HepG2 (cell line): ENCODE measurements at regions not wholly inside any gene's neighbourhood (a gene's known extent, or its start where the extent isn't known, plus 50 kb on each side); places are given as distances from the start of the nearest gene placed in this dataset.
"Not testable (repeated sequence)": the region's sequence is repeated elsewhere in the genome, so short reads cannot be mapped to it uniquely, and the experiment has no call there.

Experiments
- BRCA1 ChIP-seq: sonication (generic); formaldehyde crosslinking; IDR thresholded peaks from 2 replicates; pipeline ENCODE4 v1.4.0; 2020; ENCODE audit warnings: missing genetic modification reagents
- CBFB ChIP-seq: sonication (generic); formaldehyde crosslinking; IDR thresholded peaks from 2 replicates; pipeline ENCODE4 v1.4.0; 2020; ENCODE audit warnings: missing genetic modification reagents
- EZH2 ChIP-seq: conservative IDR thresholded peaks from 2 replicates; pipeline ENCODE4 v1.6.1; 2012; ENCODE audit warnings: mild to moderate bottlenecking, low read depth, low read length, moderate library complexity
- HNRNPUL1 ChIP-seq: fragments of 200-400 bp; formaldehyde crosslinking; IDR thresholded peaks from 2 replicates; pipeline ENCODE4 v1.6.1; 2017; ENCODE audit warnings: low read depth, mild to moderate bottlenecking, low read length, moderate library complexity
- RELA ChIP-seq: sonication (generic); formaldehyde crosslinking; IDR thresholded peaks from 2 replicates; pipeline ENCODE4 v1.4.0; 2020; ENCODE audit warnings: missing genetic modification reagents
- RXRA ChIP-seq: sonication (generic); formaldehyde crosslinking; IDR thresholded peaks from 2 replicates; pipeline ENCODE4 v1.5.1; 2020; ENCODE audit warnings: missing genetic modification reagents
- SIN3A ChIP-seq: IDR thresholded peaks from 2 replicates; pipeline ENCODE4 v1.6.1; 2011; ENCODE audit warnings: low read depth, mild to moderate bottlenecking, control low read depth, low read length, borderline replicate concordance
- TAF1 ChIP-seq: sonication (generic); formaldehyde crosslinking; IDR thresholded peaks from 2 replicates; pipeline ENCODE4 v1.4.0; 2020; ENCODE audit warnings: missing genetic modification reagents
- ZFP36 ChIP-seq: fragments of 150-350 bp; IDR thresholded peaks from 2 replicates; pipeline ENCODE4 v1.6.1; 2018; ENCODE audit warnings: borderline replicate concordance, low read length, low read depth; ENCODE audit not compliant: partially characterized antibody
- ZFP41 ChIP-seq: sonication (generic); formaldehyde crosslinking; IDR thresholded peaks from 2 replicates; pipeline ENCODE4 v1.4.0; 2020; ENCODE audit warnings: mild to moderate bottlenecking, missing genetic modification reagents, borderline replicate concordance
- ZNF124 ChIP-seq: sonication (generic); formaldehyde crosslinking; IDR thresholded peaks from 2 replicates; pipeline ENCODE4 v1.4.0; 2020; ENCODE audit warnings: missing genetic modification reagents
- ZNF329 ChIP-seq: sonication (generic); formaldehyde crosslinking; IDR thresholded peaks from 2 replicates; pipeline ENCODE4 v1.9.0; 2021; ENCODE audit warnings: low read depth, mild to moderate bottlenecking, missing genetic modification reagents
- TF ChIP-seq, protein P1 (sequence below): sonication (generic); formaldehyde crosslinking; IDR thresholded peaks from 2 replicates; pipeline ENCODE4 v1.5.0; 2020; ENCODE audit warnings: mild to moderate bottlenecking, missing genetic modification reagents, moderate library complexity
- TF ChIP-seq, protein P2 (sequence below): fragments of 450-650 bp; IDR thresholded peaks from 2 replicates; pipeline ENCODE4 v1.6.1; 2017; ENCODE audit warnings: mild to moderate bottlenecking

DNA sequence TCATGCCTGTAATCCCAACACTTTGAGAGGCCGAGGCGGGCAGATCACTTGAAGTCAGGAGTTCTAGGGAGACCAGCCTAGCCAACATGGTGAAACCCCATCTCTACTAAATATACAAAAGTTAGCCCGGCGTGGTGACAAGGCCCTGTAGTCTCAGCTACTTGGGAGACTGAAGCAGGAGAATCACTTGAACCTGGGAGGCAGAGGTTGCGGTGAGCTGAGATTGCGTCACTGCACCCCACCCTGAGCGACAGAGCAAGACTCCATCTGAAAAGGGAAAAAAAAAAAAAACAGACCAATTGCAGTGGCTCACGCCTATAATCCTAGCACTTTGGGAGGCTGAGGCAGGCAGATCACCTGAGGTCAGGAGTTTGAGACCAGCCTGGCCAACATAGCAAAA lies 90.4 kb downstream of the TEX51 start:
- TF ChIP-seq TAF1; SIN3A; RXRA (CRISPR knock-in tag); CBFB (CRISPR knock-in tag); ZNF124 (CRISPR knock-in tag); RELA (CRISPR knock-in tag); ZNF329; ZFP36; ZFP41 (CRISPR knock-in tag); HNRNPUL1; EZH2; BRCA1 (CRISPR knock-in tag): not testable (repeated sequence)
- TF ChIP-seq, protein P1, sequence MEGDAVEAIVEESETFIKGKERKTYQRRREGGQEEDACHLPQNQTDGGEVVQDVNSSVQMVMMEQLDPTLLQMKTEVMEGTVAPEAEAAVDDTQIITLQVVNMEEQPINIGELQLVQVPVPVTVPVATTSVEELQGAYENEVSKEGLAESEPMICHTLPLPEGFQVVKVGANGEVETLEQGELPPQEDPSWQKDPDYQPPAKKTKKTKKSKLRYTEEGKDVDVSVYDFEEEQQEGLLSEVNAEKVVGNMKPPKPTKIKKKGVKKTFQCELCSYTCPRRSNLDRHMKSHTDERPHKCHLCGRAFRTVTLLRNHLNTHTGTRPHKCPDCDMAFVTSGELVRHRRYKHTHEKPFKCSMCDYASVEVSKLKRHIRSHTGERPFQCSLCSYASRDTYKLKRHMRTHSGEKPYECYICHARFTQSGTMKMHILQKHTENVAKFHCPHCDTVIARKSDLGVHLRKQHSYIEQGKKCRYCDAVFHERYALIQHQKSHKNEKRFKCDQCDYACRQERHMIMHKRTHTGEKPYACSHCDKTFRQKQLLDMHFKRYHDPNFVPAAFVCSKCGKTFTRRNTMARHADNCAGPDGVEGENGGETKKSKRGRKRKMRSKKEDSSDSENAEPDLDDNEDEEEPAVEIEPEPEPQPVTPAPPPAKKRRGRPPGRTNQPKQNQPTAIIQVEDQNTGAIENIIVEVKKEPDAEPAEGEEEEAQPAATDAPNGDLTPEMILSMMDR (CRISPR knock-in tag) = not testable (repeated sequence)
- TF ChIP-seq, protein P2, sequence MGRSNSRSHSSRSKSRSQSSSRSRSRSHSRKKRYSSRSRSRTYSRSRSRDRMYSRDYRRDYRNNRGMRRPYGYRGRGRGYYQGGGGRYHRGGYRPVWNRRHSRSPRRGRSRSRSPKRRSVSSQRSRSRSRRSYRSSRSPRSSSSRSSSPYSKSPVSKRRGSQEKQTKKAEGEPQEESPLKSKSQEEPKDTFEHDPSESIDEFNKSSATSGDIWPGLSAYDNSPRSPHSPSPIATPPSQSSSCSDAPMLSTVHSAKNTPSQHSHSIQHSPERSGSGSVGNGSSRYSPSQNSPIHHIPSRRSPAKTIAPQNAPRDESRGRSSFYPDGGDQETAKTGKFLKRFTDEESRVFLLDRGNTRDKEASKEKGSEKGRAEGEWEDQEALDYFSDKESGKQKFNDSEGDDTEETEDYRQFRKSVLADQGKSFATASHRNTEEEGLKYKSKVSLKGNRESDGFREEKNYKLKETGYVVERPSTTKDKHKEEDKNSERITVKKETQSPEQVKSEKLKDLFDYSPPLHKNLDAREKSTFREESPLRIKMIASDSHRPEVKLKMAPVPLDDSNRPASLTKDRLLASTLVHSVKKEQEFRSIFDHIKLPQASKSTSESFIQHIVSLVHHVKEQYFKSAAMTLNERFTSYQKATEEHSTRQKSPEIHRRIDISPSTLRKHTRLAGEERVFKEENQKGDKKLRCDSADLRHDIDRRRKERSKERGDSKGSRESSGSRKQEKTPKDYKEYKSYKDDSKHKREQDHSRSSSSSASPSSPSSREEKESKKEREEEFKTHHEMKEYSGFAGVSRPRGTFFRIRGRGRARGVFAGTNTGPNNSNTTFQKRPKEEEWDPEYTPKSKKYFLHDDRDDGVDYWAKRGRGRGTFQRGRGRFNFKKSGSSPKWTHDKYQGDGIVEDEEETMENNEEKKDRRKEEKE = not testable (repeated sequence)
